HG03060 (cell line): ENCODE measurements at regions not wholly inside any gene's neighbourhood (a gene's known extent, or its start where the extent isn't known, plus 50 kb on each side); places are given as distances from the start of the nearest gene placed in this dataset.

ENCODE experiments used
- ATAC-seq: cut with Tn5 transposase; IDR thresholded peaks from one replicate; pipeline ENCODE4 v1.9.1; 2021; ENCODE audit warnings: low read depth, moderate number of reproducible peaks; ENCODE audit not compliant: unreplicated experiment

GRCh38 chr2:150417278-150417677 lies 70.2 kb downstream of the RND3 start:
- ATAC-seq = no peak

- no peak for ATAC-seq
These were observed 72.4 kb downstream of the RND3 start for GRCh38 chr2:150415022-150415421.

GRCh38 chr2:150413910-150414309 lies 73.6 kb downstream of the RND3 start:
- no peak for ATAC-seq

- no peak for ATAC-seq
These were observed 74.1 kb downstream of the RND3 start for GRCh38 chr2:150413366-150413765.

- no peak for ATAC-seq
These were observed 76.7 kb downstream of the RND3 start for GRCh38 chr2:150410809-150411208.

DNA sequence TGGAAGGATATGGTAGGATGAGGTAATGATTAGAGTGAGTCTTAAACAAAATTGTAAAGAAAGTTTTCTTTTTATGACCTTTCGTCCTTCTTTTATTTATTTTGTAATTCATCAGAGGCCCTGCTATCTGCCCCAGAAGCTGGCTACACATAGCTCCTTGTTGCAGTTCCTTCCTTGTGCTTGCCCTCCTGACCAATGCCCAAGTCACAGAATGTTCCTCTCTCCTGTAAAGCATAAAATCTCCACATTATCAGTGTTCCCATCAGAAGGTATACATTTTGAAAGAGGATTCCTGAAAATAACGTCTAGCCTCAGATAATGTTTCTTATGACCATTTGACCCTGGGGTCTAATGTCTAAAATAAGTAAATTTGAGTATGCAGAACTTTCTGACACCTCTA lies 78.3 kb downstream of the RND3 start:
- ATAC-seq = no peak

- ATAC-seq = no peak
These were observed 83.3 kb downstream of the RND3 start for GRCh38 chr2:150404147-150404546.

GRCh38 chr2:150403457-150403856 lies 84.0 kb downstream of the RND3 start:
- ATAC-seq = peak; percentile 83

DNA sequence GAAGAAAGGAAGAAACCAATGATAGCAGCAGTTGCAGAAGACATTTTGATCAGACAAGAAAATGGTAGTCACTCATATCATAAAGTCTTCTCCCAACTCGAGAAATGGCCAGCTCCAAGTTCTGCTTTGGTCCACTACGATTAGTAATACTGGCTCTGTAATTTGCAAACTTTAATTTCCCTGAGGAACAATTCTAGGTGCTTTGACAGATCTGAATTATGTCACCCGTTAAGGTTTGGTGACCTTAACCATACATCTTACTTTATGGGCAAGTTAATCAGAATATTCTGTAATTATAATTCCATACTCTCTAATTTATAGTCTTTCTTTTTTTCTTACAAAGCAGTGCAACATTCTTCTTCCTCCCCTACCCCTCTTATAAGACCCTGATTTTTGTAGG lies 84.5 kb downstream of the RND3 start:
- ATAC-seq = no peak

- ATAC-seq = no peak
These were observed 86.6 kb downstream of the RND3 start for GRCh38 chr2:150400849-150401248.

GRCh38 chr2:150392614-150393013 lies 94.9 kb downstream of the RND3 start:
- no peak for ATAC-seq

- no peak for ATAC-seq
These were observed 95.7 kb downstream of the RND3 start for GRCh38 chr2:150391779-150392178.

DNA sequence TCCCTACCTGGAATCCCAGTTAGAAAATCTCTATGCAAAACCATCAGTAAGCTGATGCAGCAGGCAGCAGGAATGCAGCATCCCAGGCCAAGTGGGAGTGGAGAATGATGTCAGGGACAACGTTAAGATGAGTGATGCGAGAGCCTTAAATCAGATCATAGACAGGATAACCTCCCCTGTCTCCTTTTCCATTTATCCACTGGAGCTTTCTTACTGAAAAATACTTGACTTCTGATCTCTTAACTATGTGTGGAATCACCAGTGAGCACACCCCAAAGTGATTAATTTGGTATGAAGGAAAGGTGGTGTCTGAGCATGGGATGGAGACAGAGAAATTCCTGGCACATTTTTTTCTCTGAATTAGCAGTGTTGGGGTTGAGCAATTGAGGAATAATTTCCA lies 98.0 kb downstream of the RND3 start:
- ATAC-seq = no peak

GRCh38 chr2:150388289-150388625 lies 99.2 kb downstream of the RND3 start:
- ATAC-seq = no peak

GRCh38 chr2:150387586-150388288 lies 99.7 kb downstream of the RND3 start:
- no peak for ATAC-seq

GRCh38 chr2:150385211-150385610 lies 102.3 kb downstream of the RND3 start:
- ATAC-seq = no peak

DNA sequence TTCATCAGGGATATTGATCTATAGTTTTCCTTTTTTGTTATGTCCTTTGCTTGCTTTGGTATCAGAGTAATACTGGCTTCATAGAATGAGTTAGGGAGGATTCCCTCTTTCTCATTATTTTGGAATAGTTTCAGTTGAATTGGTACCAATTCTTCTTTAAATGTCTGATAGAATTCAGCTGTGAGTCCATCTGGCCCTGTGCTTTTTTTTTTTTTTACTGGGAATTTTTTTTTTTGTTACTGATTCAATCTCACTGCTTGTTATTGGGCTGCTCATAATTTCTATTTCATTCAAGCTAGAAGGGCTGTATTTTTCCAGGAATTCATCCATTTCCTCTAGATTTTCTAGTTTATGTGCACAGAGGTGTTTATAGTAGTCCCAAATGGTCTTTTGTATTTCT lies 103.9 kb downstream of the RND3 start:
- no peak for ATAC-seq

- no peak for ATAC-seq
These were observed 108.3 kb downstream of the RND3 start for GRCh38 chr2:150379166-150379565.

DNA sequence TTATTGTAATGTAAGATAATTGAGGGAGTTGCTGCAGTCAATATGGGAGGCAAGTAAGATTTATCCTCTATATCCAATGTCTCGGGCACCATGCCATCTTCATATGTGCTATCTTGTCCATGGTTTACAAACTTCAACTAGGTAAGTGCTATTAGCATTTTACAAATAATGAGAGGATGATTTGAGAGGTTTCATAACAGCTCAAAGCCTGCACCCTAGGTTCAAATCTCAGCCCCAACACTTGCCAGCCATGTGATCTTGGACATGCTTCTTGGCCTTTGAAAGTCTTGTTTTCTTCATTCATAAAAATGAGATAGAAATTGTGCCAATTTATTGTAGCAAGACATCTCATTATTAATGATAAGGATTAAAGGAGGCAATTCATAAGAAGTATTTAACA lies 108.8 kb downstream of the RND3 start:
- ATAC-seq = no peak

DNA sequence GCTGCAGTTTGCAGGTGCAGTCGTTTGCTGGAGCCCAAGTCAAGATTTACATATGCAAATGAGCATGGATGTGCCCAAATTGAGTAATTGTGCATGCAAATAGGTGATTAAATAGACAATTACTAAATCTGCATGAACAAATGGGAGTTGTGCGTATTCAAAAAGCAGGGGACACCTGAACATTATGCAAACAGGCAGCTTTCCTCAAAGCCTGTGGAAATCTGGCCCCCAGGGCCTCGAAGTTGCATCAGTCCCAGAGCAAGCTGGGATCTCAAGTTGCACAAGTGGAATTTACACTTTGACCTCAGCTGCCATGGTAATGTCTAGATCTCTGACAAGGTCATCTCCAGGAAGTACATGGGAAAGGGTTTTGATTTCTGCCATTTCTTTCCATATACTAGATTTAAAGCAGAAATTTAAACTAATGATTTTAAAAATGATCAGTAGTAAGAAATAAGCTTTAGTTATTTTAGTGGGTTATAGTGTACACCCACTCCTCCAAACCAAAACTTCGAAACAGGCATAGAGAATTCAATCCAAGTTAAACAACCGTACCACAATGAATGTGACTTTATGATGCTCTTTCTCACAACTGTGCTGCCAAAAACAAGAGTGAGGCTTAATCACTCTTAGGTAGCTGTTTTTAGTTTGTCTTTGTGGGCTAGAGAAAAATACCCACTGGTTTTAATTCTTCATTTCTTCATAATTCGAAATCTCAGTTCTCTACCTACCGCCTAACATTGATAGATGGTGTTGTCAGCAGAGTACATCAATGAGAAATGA lies 110.7 kb downstream of the RND3 start:
- ATAC-seq = no peak

DNA sequence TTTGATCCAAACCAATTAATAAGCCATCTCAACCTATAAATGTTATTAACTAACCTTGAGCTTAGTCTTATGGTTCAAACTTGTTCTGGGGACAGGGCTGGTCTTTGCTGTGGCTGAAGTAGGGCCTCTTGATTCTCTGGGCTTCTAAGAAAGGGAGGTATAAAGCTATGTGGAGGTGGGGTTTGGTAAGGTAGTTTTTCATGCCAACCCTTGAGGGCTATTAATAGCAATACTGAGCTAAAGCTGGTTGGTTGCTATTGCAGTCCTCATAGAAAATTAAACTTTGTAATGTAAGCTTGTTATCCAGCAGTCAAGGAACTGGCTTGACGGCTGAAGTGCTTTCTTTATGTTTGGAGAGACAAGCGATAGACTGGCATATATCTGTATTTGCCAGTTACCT lies 112.1 kb downstream of the RND3 start:
- no peak for ATAC-seq

DNA sequence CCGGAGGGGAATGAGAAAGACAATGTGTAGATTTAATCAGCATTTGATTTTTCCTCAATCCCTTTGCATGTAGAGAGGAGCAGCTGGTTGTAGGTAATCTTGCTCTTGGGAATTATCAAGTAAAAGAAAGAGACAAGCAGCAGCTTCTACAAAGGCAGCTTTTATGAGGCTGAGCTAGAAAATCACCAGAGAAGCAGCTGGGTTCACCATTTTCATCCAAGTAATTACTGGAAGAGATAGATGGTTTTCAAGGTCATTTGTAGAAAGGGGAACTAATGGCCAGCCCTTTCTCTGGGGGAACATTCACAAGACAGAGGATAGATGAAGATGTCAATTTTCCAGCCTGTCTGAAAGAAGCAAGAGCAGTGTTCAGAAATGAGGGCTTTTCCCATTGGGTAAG lies 113.0 kb downstream of the RND3 start:
- ATAC-seq = no peak
